Kidney (tissue), 13 donors: ENCODE measurements at regions not wholly inside any gene's neighbourhood (a gene's known extent, or its start where the extent isn't known, plus 50 kb on each side); places are given as distances from the start of the nearest gene placed in this dataset.

Experiments
- DNase-seq, 5 donors: peaks; one replicate each; pipeline ENCODE4 v3.0.0-alpha.2; 2013 to 2020
- FAIRE-seq: peaks from 2 replicates; lab custom pipeline; 2012; peaks lifted over from hg19 to GRCh38; lab: Jason Lieb, UNC
- H3K27ac ChIP-seq, 2 donors: one replicate each; pipeline ENCODE4 v1.7.0; 2013; ENCODE audit warnings: low read depth in 2 of 2, low read length in 2 of 2, inconsistent platforms in 1 of 2
- H3K27me3 ChIP-seq: one replicate; pipeline ENCODE4 v1.7.1; 2013; ENCODE audit warnings: low read length, inconsistent platforms; ENCODE audit not compliant: control insufficient read depth, insufficient read depth
- H3K36me3 ChIP-seq, 3 donors: one replicate each; pipeline versions ENCODE4 v1.7.0 to v1.7.1; 2013; ENCODE audit warnings: low read length in 3 of 3, control low read depth in 1 of 3, inconsistent platforms in 1 of 3; ENCODE audit not compliant: insufficient read depth in 3 of 3, control insufficient read depth in 2 of 3
- H3K4me1 ChIP-seq, 3 donors: one replicate each; pipeline versions ENCODE4 v1.7.0 to v1.7.1; 2013; ENCODE audit warnings: low read length in 3 of 3, inconsistent platforms in 1 of 3, low read depth in 1 of 3; ENCODE audit not compliant: control insufficient read depth in 2 of 3, insufficient read depth in 2 of 3
- H3K4me3 ChIP-seq, 3 donors: one replicate each; pipeline versions ENCODE4 v1.7.0 to v1.8.1; 2013; ENCODE audit warnings: low read length in 3 of 3, control low read depth in 1 of 3, inconsistent platforms in 1 of 3
- H3K9ac ChIP-seq, 3 donors: one replicate each; pipeline versions ENCODE4 v1.7.0 to v1.7.1; 2013; ENCODE audit warnings: low read length in 3 of 3, control low read depth in 1 of 3, inconsistent platforms in 1 of 3
- H3K9me3 ChIP-seq, 3 donors: one replicate each; pipeline versions ENCODE4 v1.7.0 to v1.7.1; 2013; ENCODE audit warnings: low read length in 3 of 3, control low read depth in 1 of 3, inconsistent platforms in 1 of 3; ENCODE audit not compliant: control insufficient read depth in 2 of 3, insufficient read depth in 1 of 3
- intact Hi-C: fragments of 100-400 bp; cut with DNase I; formaldehyde crosslinking; loops from one replicate; pipeline ENCODE4 v1.11.1; 2022
- TF ChIP-seq, protein P1 (sequence below): IDR thresholded peaks from 3 replicates; pipeline ENCODE4 v1.5.1; 2012; ENCODE audit warnings: mild to moderate bottlenecking, moderate library complexity, borderline replicate concordance; ENCODE audit not compliant: insufficient read depth; ENCODE audit errors: extremely low read depth
- donor health status: control.
- donor health status: control.
- donor health status: control.
- donor health status: control.
- donor health status: control.
- donor health status: DM: yes; HTN: yes; CAD: no.
- donor health status: Normal renal cell carcinoma (clear cell type).

DNA sequence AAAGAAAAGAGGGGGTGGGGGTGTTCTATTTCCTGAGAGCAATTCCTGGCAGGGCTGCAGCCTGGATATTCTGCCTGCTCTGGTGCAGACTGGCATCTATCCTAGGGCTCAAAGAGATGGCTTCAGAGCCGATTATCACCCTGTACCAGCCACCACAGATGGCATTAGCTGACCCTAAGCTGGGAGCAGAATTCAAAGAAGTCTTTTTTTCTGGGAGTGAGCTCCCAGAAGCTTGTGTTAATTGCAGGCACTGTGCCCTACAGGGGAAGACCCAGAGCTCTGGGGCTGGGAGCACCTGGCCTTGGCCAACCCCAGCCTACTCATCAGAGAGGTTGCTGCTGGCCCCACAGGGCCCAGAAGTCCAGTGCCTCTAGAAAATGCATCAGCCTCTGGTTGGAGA is 85.9 kb downstream of the PXDC1 start:
- intact Hi-C loops = no loop called here
- no peaks in the 10 kb centered on the region for H3K9me3 ChIP-seq
- no peak overlapping the region for H3K4me3 ChIP-seq
- FAIRE-seq (no peak), DNase-seq (peak in 1 of 5 donors; percentile 22)
- H3K27me3 ChIP-seq = no peaks in the 10 kb centered on the region
- H3K36me3 ChIP-seq = no peaks in the 10 kb centered on the region
- no peak overlapping the region for H3K9ac ChIP-seq
- no peaks in the 10 kb centered on the region for H3K4me1 ChIP-seq
- H3K27ac ChIP-seq = no peak overlapping the region
- TF ChIP-seq, protein P1, sequence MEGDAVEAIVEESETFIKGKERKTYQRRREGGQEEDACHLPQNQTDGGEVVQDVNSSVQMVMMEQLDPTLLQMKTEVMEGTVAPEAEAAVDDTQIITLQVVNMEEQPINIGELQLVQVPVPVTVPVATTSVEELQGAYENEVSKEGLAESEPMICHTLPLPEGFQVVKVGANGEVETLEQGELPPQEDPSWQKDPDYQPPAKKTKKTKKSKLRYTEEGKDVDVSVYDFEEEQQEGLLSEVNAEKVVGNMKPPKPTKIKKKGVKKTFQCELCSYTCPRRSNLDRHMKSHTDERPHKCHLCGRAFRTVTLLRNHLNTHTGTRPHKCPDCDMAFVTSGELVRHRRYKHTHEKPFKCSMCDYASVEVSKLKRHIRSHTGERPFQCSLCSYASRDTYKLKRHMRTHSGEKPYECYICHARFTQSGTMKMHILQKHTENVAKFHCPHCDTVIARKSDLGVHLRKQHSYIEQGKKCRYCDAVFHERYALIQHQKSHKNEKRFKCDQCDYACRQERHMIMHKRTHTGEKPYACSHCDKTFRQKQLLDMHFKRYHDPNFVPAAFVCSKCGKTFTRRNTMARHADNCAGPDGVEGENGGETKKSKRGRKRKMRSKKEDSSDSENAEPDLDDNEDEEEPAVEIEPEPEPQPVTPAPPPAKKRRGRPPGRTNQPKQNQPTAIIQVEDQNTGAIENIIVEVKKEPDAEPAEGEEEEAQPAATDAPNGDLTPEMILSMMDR = no peak

DNA sequence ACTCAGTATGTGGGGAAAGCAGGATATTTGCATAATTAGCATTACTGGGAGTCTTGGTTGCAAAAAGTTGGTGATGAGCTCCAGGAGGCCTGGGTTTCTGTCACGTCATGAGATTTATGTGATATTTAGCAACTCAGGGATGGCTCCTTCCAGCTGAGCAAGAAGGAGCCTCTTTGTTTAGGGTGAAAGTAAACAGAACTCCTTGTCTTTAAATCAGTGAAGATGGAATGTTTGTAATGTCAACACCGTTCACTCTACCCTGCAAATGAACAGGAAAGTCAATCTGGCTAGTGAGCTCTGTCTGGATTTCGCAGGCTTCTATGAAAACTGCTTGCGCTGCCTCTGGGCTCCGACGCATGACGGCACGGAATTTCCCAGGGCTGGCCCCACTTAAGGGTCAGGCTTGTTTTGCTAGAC is 86.9 kb downstream of the PXDC1 start:
- peak in 4 of 5 donors; percentile 62 to 84 (median 79) for DNase-seq
- no peak overlapping the region for H3K9ac ChIP-seq

DNA sequence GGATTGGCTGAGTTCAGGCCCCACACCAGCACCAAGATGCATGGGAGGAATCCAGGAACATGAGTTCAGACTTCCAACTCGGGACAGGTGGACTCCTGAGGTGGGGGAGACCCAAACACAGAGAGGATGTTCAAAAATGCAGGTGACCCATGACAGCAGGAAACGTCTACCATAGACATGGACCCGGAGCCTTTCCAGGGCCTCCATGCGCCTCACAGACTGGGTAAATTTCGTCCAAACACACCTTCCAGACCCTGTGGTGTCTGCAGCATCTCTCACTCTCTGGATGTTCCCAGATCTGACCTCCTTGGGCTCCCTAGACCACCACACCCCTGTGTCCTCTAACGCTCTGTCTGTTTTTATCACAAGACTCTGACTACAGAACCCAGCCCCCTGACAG is 87.7 kb downstream of the PXDC1 start:
- H3K9me3 ChIP-seq = no peaks in the 10 kb centered on the region
- H3K27me3 ChIP-seq = no peaks in the 10 kb centered on the region
- DNase-seq (no peak), FAIRE-seq (no peak)
- intact Hi-C loops = no loop called here
- no peak overlapping the region for H3K9ac ChIP-seq
- H3K4me3 ChIP-seq = no peak overlapping the region
- TF ChIP-seq, protein P1 = no peak
- no peaks in the 10 kb centered on the region for H3K4me1 ChIP-seq
- H3K27ac ChIP-seq = no peak overlapping the region
- H3K36me3 ChIP-seq = no peaks in the 10 kb centered on the region

More for the DNA sequence above, 86.9 kb downstream of the PXDC1 start:
- FAIRE-seq = no peak
- Histone ChIP-seq H3K27me3 (no peaks in the 10 kb centered on the region), H3K4me3 (no peak overlapping the region), H3K9me3 (no peaks in the 10 kb centered on the region), H3K27ac (no peak overlapping the region), H3K36me3 (no peaks in the 10 kb centered on the region), H3K4me1 (no peaks in the 10 kb centered on the region)
- TF ChIP-seq, protein P1 = no peak
- intact Hi-C loops = no loop called here

DNA sequence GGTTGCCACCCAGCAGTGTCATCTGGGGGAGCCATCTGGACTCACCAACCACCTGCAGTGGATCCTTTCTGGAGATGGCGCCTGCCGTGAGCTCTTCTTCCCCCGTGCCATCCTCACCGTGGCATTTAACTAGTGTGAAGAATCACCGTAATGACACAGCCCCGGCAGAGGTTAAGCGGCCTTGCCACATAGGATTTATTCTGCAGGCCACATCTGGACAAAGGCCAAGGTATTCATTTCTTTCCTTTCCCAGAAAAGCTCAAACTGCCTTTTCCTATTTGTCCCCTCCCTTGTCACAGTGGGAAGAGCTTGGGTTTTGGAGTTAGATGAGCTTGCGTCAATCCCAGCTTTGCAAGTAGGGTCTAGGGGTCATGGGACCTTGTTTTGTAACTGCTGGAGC is 88.4 kb downstream of the PXDC1 start:
- TF ChIP-seq, protein P1 = no peak
- Histone ChIP-seq H3K4me3 (no peak overlapping the region), H3K27ac (no peak overlapping the region), H3K36me3 (no peaks in the 10 kb centered on the region), H3K4me1 (no peaks in the 10 kb centered on the region), H3K9me3 (no peaks in the 10 kb centered on the region), H3K9ac (no peak overlapping the region), H3K27me3 (no peaks in the 10 kb centered on the region)
- intact Hi-C loops = no loop called here
- DNase-seq = peak in 2 of 5 donors; percentile 33 to 53
- no peak for FAIRE-seq
